Stimulated activated CD8-positive, alpha-beta memory T cell treated with anti-CD3 and anti-CD28 coated beads, Interleukin-7, amount 100 ng/mL, for 4 hours (primary cell): ENCODE measurements at regions not wholly inside any gene's neighbourhood (a gene's known extent, or its start where the extent isn't known, plus 50 kb on each side); places are given as distances from the start of the nearest gene placed in this dataset.
"Not testable (repeated sequence)": the region's sequence is repeated elsewhere in the genome, so short reads cannot be mapped to it uniquely, and the experiment has no call there.

ENCODE experiments used
- DNase-seq, 2 donors: peaks; one replicate each; pipeline ENCODE4 v3.0.0-alpha.2; 2020; ENCODE audit warnings: low read depth in 2 of 2

DNA sequence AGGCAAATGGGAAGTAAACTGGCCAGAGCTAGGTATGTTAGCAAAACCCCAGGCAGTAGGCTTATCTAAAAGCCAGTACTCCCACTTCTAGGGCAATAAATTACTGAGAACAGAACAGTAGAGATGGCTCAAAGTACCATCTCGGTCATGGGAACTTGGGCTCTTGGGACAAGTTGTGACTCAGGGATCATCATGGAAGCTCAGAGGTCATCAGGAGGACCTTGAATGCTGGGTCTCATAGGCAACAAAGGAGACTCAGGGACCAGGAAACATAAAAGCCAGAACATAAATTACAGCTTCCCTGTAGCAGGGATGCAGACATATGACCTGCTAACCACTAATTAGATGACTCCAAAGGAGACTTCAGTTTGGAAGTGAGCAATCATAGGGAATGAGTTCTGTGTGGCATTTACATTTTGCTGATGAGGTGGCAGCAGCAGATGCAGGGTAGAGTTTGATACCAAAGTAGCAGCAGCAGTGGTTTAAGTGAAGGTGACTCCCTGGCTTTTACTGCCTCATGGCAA is 97.6 kb upstream of the SCAF11 start:
- DNase-seq: no peak

DNA sequence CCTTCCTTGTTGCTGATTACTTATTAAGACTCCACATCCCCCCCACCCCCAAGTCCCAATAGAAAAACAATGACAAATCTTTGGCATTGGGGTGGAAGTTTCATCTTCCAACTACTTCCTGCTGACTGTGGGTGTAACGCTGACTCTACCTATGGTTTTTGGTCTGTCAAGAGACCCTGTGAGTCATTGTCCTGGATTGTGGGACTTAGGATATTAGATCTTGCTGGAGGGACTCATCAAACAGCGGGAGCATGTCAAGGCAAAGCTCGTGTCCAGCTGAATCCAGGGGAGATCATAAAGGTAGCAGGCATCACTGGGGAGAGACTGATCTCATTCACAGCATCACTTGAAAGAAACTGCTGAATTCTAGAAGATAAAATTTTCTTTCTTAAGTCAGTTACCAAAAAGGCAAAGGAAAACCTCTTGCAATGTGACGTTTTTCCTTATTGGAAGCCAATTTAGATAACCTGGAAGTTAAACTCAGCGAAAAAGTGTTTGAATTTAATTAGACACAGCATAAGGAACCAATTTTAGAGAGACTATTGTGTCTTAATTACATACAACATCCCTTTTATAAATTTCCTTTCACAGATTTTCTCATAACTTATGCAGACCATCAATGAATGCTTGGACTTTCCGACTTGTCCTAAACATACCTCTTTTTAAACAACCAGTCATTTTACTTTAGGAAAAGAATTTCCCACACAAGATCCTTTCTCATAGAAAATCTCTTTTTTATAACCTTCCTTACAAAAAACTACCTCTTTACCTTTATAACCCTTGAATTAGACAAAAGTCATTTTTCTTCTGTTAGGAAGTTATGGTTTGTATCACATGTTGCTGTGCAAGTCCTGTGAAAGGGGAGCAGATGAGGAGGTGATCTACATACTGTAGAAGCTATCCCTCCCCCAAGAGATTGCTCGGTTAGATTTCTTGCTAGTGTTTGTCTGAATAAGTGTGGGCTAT is 94.6 kb upstream of the SCAF11 start:
- no peak for DNase-seq

DNA sequence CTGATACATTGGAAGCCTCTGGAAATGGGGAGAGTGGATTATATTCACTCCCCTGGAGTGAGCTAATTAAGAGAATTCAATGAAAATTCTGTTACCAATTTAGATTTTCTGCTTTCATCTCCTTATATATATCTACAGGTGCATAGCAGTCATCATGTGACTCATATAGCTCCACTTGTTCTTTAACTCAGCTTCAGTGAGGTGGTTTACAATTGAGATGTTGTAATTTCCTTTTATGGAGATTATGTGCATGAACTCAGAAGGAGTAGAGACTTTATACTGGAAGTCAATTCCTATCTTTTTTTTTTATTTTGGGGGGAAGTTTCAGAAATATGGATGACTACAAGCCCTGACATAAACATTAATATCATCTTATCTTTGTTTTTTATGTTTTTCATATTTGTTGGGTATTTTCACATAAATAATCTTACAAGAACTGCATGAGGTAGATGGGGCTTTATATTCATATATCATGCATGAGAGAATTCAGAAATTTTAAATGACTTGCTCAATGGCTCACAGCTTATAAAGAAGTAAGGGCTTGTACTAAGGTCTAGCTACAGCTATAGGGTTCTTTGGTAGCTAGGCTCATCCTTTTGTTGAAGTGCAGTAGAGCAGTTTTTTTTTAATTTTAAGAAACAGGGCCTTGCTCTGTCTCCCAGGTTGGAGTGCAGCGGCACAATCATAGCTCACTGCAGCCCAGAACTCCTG is 92.3 kb upstream of the SCAF11 start:
- no peak for DNase-seq

DNA sequence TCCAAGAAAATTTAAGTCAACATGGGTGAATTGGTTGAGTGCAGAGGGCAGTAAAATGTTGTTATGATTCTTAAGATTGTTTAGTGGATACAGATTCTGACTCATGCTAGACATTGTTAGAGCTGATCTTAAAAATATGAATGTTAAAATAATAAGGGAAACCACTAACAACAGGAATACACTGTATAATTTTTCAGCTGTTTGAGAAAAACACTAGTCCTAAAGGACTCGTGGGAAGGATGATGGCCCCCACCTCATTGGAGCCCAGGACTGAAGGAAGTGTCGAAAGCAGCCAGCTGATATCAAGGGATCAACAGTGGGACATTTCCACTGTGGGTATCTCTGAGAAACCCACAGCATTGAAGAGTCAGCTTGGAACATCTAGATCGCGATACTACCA is 82.9 kb upstream of the SCAF11 start:
- no peak for DNase-seq

DNA sequence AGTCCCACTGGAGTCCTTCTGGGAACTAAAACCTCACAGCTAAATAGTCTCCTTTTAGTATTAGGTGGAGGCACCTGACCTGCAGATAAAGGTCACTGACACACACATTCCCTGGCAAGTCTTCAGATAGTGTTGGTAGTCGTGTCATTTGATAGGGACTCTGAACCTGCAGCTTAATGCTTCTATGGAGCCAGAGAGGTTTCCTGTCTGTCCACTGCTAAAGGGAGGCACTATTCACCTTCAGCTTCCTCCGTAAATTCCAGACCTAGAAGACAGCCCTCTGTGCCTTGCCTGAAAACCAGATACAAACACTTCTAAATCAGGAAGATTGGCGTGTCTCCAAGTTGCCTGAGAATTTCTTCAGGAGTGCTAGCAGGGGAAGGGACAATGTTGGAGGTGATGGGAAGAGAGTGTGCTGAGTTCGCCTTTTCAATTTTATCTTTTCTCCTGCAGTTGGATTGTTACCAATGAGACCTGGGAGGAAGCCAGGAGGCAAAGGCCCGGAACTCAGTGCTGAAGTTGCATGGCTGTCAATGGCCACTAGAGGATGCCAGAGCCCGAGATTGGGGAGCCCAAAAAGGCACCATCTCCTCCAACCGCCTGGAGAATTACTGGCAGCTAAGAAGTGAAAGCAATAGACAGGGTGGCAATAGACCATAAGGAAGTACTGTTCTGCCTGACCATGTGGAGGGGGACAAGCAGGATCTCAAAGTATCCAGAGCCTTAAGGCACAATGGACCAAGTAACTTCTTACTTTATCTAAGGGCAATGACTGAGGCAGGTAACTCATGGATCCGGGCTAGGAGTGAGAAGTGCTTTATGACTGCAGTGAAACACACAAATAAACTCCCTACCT is 81.6 kb upstream of the SCAF11 start:
- peak; percentile 18 to 21 for DNase-seq

DNA sequence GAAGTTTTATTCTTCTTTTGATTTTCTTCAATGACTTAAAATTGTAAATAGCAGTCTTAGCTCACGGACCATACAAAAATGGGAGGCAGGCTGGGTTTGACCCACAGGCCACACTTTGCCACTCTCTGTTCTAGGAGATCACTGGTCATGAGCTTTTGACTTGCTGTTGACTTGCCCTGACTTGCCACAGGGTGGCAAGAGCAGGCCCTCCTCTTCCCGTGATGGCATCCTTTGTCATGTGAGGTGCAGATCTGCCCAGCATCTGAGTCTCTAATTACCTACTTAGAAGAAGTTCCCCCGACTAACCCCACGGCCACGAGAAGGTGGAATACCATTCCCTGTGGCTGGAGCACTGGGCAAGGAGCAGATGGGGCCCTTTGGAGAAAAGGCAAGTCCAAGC is 81.0 kb upstream of the SCAF11 start:
- no peak for DNase-seq

DNA sequence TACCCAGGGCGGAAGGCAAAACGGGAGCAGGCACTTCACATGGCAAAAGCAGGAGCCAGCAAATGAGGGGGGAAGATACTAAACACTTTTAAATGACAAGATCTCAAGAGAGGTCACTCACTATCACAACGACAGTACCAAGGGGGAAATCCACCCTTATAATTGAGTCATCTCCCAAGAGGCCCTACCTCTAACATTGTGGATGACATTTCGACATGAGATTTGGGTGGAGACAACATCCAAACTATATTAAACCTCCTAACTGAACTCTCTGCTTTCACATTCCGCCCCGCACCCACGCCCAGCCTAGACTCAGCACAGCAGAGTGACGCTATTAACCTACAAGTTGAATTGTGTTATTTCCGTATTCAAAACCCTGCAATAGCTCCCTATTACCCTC is 76.7 kb upstream of the SCAF11 start:
- DNase-seq: no peak

DNA sequence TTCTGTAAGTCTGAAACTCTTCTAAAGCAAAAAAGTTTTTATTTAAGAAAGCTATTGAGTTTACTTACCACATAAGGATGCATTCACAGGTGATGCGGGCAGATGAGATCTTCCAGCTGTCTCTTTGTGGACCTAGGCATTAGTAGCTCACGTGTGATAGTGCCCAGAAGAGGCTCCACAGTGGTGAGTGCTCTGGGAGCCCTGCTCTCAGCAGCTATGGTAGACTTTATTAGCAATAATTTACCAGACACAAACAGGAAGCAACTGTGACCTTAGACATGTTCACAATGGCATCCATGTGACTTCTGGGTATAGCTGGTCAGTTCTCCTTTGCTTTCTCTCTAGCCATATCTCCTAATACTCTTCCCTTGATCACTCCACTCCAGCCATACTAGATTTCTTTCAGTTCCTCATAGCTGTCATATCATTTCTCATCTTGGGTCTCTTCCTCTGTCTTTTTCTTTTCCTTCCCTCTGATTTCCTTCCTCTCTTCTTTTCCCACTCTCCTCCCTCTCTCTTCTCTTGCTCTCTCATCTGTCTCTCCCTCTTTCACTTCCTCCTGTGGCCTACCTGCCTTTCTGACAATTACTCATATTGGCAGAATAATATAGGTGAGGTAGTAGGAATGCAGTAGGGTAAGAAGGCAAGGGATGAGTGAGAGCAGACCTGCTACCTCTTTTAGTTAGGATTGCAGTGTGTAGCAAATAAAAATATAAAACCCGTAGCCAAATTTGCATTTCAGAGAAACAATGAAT is 75.2 kb upstream of the SCAF11 start:
- no peak for DNase-seq

DNA sequence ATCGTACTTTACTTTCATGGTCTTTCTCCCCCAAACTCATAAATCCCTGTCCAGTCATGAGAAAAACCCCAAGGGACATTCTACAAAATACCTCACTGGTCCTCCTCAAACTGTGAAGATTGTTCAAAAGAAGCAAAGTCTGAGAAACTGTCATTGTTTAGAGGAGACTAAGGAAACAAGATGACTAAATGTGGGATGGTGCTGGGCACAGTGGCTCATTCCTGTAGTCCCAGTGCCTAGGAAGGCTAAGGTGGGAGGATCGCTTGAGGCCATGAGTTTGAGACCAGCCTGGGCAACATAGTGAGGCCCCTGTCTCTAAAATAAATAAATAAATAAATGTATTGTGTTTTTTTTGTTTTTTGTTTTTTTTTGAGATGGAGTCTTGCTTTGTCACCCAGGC is 74.2 kb upstream of the SCAF11 start:
- DNase-seq: no peak

DNA sequence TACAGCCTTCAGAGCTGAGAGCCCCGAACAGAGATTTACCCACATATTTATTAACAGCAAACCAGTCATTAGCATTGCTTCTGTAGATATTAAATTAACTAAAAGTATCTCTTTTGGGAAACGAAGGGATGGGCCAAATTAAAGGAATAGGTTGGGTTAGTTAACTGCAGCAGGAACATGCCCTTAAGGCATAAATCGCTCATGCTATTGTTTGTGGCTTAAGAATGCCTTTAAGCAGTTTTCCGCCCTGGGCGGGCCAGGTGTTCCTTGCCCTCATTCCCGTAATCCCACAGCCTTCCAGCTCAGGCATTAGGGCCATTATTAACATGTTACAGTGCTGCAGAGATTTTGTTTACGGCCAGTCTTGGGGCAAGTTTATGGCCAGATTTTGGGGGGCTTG is 68.3 kb upstream of the SCAF11 start:
- not testable (repeated sequence) for DNase-seq

DNA sequence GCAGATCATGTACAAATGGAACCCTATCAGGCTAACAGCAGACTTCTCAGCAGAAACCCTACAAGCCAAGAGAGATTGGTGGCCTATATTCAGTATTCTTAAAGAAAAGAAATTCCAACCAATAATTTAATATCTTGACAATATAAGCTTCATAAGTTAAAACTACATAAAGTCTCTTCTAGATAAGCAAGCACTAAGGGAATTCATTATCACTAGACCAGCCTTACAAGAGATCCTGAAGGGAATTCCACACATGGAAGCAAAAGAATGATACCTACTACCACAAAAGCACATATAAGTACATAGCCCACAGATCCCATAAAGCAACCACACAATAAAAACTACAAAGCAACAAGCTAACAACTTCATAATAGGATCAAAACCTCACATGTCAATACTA is 60.4 kb upstream of the SCAF11 start:
- DNase-seq: no peak

DNA sequence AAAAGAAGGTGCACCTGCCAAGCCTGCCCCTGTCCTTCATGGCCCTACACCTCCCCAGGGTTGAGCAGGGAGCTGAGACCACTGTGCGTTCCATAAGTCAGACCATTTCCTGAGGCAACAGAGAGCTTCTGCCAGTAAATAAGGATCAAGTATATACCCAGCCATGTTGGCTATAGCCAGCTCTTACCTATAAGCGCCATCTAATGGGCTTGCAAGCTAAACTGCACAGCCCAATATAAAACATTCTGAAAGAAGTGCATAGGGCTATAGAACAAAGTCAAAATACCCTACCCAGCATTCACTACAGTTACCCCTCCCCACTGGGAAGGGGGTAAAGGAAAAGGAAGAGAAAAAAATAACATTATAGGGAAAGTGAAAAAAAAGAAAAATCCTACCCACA is 59.3 kb upstream of the SCAF11 start:
- no peak for DNase-seq

DNA sequence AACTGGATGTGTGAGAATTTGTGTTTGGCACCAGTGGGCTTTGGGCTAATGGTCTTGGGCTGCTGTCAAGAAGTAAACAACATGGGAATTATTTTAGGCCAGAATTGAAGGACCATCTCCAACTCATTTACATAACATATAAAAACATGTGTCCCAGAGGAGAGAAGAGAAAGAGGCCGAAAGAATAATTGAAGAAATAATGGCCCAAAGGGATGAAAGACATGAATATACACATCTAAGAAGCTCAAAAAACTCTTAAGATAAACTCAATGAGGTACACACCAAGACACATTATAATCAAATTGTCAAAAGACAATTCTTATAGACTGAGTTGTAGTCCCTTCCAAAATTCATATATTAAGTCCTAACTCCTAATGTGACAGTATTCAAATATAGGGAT is 56.1 kb upstream of the SCAF11 start:
- no peak for DNase-seq

DNA sequence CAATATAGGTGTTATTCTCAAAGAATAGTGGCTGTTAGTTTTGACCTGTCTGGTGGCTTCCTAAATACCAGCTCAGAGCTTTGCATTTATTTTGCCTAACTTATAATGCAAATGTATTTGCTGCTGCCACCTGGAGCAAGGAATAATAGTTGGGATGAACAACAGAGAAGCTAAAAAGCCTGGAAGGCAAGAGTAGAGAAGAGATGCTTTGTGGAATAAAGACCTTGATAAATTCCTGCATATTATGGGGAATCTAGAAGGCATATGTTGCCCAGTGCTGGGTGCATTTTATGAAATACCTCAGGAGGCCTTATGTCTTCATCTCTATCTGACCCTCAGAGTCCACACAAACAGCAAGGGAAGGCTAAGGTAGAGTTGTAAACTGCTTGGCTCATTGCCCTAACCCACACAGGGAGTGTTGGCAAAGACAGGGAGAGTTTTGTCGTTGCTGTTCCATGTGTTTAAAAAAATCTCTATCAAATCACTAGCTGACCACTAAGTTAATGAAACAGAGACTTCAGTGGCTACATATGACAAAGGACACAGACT is 53.7 kb upstream of the SCAF11 start:
- DNase-seq: no peak
